Globus pallidus (tissue), 1 donor: ENCODE measurements at regions not wholly inside any gene's neighbourhood (a gene's known extent, or its start where the extent isn't known, plus 50 kb on each side); places are given as distances from the start of the nearest gene placed in this dataset.
"Not testable (repeated sequence)": the region's sequence is repeated elsewhere in the genome, so short reads cannot be mapped to it uniquely, and the experiment has no call there.

Source experiments
- DNase-seq: peaks from one replicate; pipeline ENCODE4 v3.0.0-alpha.2; 2015; ENCODE audit warnings: low spot score

DNA sequence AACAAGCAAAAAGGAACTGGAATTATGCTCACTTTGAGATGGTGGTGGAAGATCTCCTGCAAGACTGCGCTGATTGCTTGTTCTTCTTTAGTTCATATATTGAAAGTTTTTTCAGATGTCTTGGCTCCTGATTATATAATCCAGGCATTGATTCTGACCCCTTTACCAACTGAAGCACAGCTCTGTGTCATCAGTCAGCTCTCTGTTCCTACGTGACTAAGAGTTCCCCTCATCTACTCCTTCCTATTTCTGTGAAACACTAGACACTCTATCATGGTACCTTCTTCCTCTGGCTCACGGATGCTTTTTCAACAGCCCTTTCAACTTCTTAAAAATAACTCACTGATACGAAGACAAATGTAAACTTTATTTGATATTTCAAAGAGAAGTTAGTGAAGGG is 788.6 kb downstream of the SOCS6 start:
- no peak for DNase-seq

DNA sequence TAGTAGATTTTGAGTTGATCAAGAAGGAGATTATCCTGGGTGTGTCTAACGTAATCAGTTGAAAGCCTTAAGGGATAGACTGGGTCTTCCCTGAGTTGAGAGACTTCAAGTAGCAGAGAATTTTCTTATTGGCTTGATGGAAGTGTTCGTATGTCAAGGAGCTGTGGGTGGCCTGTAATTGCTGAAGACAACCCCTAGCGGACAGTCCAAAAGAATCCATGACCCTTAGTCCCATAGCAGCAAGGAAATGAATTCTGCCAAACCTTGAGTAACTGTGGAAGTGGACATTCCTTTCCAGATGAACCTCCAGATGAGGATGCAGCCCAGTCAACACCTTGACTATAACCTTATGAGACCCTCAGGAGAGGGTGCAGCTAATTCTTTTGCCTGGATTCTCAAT is 786.3 kb downstream of the SOCS6 start:
- no peak for DNase-seq

DNA sequence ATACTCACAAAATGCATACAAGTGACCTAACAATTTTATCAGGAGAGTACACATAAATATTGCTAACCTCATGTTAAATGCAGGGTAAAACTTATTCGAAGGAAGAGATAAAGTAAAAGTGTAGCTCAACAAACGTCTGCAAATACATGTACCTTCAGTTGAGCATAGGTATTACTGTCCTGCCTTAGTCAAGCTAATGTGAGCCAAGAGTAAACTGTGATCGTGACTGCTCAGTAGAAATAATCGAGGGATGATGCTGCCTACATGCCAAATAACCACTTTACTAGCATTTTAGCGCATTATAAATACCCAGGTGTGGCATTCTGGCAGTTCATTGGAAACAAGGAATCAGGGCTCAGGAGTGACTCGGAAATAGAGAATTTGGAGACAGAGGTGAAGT is 779.5 kb downstream of the SOCS6 start:
- DNase-seq: no peak

DNA sequence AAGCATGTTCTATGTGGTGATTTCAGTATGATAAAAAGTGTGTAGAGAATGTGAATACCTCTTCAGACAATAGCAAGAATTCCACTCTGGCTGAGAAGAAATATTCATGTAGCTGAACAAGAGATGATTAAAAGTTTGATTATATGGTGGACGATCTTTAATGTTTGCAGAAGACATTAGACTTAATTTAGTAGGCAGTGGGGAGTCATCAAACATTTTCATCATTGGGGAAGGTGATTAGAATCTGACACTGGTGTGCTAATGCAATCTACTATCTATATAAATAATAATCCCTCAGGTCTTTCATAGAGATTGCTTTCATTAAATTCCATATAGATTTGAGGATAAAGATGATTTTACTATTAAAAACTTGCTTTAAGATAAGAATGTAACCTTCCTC is 761.0 kb downstream of the SOCS6 start:
- DNase-seq: no peak

DNA sequence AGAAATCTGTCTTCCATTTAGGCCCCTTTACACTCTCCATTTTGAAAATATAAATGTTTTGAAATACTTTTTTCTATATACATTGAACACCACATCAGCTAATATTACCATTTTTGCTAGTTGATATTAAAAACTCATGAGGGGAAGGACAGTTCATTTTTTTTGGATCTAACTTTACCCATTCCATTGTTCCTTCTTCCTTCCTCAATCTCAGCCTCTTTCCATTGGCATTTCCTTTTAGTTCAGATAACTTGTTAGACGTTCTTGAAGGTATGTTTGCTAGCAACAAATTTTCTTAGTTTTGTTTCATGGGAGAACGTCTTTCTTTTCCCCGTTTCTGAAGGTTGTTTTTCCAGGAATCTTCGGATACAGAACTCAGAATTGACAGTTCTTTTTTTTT is 759.0 kb downstream of the SOCS6 start:
- no peak for DNase-seq

DNA sequence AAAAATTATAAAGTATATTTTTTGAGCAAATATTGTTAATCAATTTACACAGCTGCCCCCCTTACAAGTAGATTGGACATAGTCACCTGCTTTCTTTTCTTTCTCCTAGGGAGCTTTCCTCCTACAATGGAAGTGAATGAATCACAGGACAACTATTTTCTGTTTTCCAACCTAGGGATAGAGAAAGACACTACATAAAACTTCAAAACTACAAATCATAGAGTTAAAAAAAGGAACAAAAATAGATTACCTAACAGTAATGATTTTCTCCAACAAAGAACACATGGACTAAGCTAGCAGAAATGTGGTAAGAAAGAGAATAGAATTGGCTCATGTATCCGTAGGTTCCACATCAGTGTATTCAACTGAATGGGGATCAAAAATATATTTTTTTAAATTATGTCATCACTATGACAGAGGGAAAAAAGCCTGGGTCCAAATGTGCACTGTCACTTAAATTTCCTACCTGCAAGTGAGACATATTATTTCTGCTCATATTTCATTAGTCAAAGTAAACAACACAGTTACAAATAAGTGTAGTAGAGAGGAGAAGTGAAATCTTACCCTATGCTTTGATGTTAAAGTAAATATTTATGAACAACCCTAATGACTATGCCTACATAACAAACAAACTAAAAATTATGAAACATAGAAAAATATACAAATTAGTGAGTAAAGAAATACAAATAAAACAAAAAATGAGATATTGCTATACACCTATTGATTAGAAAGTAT is 756.7 kb downstream of the SOCS6 start:
- DNase-seq: no peak

DNA sequence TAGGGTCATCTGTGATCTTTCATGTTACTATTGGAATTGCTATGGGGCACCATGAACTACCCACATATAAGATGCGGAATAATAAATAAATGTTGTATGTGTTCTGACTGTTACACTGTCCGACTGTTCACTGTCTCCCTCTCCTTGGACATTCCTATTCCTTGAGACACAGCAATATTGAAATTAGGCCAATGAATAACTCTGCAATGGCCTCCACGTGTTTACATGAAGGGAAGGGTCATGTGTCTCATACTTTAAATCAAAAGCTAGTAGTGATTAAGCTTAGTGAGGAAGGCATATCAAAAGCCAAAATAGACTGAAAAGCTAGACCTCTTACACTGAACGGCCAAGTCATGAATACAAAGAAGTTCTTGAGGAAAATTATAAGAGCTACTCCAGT is 751.3 kb downstream of the SOCS6 start:
- DNase-seq: no peak

DNA sequence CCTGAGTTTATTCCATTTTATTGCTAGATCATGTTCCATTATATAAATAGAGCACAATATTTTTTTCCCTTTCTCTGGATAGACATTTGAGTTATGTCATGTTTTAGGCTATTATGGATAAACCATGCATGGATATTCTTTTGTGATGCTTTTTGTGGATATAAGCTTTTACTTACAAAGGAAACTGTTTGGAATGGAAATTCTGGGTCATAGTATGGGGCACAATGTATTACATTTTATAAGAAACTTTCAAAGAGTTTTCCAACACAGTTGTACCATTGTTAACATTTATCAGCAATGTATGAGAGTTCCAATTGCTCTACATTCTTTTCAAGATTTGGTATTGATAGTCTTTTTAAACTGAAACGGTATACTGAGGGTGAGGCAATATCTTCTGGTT is 749.4 kb downstream of the SOCS6 start:
- DNase-seq: no peak

DNA sequence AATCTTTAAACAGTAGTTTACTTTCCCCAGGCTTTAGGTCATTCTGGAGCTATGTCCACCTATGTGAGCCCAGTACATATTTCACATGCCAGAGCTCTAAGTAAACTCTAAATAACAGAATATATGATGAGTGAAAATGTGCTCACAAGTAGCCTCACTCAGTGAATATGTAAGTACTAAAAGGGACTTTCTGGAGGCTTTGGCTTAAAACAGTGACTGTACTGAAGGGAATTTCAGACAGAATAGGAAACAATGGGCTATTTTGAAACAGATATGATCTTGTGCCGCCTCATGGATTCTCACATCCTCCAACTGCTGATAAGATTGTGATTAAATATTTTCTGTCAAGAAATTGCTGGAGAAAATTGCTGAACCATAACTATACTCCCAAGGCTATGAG is 747.9 kb downstream of the SOCS6 start:
- DNase-seq: no peak

DNA sequence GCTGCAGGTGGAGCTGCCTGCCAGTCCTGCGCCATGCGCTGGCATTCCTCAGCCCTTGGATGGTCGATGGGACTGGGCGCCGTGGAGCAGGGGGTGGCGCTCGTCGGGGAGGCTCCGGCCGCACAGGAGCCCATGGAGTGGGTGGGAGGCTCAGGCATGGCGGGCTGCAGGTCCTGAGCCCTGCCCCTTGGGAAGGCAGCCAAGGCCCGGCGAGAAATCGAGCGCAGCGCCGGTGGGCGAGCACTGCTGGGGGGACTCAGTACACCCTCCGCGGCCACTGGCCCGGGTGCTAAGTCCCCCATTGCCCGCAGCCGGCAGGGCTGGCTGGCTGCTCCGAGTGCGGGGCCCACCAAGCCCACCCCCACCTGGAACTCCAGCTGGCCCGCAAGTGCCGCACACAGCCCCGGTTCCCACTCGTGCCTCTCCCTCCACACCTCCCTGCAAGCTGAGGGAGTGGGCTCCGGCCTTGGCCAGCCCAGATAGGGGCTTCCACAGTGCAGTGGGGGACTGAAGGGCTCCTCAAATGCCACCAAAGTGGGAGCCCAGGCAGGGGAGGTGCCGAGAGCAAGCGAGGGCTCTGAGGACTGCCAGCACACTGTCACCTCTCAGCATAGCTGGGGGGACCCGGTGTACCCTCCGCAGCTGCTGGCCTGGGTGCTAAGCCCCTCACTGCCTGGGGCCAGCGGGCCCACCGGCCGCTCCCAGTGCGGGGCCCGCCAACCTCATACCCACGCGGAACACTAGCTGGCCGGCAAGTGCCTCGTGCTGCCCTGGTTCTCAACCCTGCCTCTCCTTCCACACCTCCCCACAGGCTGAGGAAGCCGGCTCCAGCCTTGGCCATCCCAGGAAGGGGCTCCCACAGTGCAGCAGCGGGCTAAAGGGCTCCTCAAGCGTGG is 742.7 kb downstream of the SOCS6 start:
- DNase-seq: not testable (repeated sequence)

DNA sequence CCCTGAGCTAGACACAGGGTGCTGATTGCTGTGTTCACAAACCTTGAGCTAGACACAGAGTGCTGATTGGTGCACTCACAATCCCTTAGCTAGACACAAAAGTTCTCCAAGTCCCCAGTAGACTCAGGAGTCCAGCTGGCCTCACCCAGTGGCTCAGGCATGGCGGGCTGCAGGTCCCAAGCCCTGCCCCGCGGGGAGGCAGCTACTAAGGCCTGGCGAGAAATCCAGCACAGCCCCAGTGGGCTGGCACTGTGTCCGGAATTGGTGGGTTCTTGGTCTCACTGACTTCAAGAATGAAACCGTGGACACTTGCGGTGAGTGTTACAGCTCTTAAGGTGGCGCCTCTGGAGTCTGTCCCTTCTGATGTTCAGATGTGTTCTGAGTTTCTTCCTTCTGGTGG is 741.2 kb downstream of the SOCS6 start:
- DNase-seq: not testable (repeated sequence)

DNA sequence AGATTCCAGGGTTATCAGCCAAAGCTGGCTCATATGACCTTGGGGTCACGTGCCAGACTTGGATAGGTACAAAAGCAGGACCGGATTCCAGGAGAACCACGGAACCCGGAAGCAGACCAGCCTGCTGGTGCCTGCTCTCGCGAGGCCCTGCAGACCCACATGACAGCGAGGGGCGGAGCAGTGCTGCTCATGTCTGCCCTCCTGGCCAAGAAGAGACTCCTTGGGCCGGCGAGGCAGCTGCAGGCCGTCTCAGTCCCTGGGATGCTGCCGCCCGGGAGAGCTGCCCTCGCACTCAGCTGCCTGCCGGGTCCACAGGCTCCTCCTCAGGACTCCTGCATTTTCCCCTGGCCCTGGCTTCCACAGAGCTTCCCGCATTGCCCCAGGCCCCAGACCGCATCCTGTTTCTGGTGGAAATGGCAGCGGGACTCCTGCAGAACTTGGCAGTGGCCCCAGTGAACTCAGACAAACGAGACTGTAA is 739.5 kb downstream of the SOCS6 start:
- no peak for DNase-seq

DNA sequence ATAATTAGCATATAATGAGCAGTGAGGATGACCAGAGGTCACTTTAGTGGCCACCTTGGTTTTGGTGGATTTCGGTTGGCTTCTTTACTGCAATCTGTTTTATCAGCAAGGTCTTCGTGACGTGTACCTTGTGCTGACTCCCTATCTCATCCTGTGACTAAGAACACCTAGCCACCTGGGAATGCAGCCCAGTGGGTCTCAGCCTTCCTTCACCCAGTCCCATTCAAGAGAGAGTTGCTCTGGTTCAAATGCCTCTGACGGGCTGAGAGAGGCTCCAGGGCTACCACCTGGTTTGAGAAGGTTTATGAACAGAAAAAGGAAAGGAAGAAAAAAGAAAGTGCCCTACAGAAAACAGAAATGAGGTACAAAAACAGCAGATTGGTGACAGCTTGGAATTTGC is 738.7 kb downstream of the SOCS6 start:
- no peak for DNase-seq

DNA sequence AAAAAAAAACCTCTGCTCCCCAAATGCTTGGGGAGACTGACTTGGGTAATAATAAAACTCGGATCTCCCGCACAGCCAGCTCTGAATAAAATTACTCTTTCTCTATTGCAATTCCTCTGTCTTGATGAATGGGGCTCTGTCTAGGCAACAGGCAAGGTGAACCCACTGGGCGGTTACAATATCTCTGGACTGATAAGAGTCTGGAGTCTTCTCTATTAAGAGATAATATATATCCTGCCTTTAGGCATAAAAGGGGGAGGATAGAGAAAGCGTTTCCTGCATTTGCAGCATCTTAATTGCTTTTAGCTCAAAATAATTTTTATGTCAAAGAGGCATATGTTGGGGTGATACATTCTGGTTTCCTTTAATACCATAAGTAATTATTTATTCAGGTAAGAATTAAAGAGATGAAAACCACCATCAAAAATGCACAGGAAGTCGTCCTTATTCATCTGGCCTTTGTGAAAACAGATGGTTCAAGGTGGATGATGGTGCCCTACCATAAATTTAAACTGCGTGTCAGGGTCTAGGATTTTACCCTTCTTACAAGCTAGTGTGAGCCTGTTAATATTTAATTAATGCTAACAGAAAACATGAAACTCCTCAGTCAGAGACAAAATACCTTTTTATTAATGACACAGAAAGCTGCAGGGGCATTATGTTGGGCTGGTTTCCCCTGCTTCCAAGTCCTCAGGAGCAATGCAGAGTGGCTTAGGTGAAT is 736.8 kb downstream of the SOCS6 start:
- DNase-seq: no peak

DNA sequence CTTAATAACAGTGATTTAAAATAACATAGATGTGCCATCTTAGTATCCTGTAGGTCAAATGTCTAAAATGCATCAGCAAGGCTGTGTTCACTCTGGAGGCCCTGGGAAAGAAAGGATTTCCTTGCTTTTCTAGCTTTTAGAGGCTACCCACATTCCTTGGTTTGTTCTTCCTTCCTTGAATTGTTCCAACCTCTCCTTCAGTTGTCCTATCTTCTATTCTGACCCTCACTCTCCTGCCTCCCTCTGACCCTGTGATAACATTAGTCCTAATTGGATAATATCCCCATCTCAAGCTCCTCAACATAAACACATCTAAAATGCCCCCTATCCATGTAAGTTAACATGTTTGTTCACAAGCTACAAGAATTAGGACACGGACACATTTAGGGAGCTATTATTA is 733.5 kb downstream of the SOCS6 start:
- no peak for DNase-seq

DNA sequence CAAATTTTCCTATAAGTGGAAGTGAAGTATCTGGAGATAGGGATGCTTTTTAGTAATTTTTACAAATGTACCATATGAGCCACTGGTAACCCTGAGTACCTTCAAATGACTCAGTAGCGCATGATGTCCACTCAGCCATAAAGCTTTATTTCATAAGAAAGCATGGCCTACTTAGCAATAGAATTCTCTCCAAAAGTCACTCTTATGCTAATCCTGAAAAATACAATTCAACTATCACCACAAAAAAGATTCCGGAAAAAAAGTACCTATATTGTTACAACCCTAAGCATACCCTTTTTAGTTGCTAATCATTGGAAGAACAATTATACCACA is 732.2 kb downstream of the SOCS6 start:
- no peak for DNase-seq

DNA sequence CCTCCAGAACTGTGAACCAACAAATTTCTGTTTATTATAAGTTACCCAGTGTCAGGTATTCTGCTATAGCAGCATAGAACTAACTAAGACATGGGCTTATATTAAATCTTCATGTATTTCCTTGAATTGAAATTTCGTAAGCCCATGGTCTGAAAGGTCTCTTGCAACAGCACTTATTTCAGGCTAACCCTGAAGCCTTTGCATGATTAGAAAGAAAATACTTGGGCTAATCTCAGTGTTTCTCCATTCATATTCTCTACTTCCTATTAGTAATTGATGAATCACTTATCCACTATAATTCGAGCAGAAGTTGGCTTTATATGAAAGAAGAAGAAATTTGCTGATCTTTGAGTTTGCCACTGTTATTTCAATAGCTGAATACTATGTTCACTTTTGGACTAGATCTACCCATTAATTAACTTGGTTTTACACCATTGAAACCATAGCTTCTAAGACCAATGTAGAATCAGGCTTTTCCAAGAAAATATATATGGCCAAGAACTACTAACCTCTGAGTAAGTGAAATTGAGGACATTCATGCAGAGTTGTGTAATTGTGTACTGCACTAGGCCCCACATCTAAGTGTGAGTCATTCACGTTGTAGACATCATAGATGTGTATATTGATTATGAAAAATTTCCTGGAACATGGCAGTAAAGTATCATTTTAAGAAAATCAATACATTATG is 731.6 kb downstream of the SOCS6 start:
- no peak for DNase-seq

DNA sequence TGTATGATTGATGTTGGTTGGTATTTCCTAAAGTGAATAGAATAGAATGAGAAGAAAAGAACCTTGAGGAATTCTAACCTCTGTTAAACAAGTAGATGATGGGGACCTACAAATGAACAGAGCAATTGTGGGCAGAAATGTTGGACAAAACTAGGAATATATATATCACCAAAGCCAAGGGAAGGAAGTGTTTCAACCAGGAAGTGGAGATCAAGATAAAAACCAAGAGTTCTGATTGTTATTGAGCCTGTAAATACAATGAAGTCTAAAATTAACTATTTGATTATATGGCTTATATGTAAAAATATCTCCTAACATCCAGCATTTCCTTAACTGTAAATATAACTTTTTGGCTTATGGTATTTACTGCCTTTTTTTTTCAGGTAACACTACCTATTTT is 730.0 kb downstream of the SOCS6 start:
- DNase-seq: no peak

DNA sequence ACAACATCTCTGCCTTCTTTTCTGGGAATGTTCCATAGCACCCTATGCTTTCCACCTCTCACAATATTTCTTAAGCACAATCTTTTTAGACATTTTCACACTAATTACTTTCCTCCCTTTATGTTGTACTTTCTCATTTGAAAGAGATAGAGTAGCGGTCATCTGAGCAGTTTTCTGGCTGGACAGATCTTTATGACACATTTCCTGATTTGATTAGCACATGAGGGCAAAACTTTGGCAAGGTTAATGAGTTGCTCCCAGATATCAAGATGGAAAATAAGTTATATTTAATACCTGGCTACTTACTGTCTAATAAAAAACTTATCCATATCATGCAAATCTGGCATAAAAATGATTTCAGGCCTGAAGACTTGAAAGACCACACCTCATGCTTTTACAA is 723.9 kb downstream of the SOCS6 start:
- no peak for DNase-seq

DNA sequence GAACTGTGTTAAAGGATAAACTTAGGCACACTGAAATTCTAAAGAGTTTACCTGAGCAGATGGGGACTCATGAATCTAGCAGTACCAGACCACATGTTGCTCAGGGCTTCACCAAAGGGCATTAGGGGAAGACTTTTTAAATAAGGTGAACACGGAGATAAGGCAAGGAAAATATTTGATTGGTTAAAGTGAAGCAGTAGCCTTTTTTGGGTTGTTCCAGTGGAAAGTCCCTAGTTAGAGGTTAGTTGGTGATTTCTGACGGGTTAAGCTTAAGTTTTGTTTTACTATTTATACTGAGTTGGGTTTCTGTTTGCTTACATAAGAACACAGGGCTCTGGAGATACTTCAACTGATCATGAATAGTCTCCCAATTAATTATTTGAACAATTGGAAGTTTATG is 722.5 kb downstream of the SOCS6 start:
- no peak for DNase-seq

DNA sequence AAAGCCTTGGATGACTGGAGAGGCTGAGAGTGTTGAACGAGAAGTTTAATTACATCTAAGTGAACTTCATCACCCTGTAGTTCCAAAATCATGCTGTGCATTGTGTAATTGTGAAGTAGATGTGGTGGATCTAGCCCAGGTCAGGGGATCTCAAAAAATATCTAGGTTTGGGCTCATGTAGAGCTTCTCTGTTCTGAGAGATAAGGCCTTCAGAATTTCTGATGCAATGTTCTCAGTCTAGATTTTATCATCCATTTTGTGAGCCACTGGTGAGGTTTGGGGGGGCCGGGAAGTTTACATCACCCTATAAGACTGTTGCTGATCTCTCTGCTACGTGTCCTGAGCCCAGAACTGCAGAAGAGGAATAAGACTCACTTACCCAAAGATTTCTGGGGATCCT is 719.4 kb downstream of the SOCS6 start:
- DNase-seq: no peak

DNA sequence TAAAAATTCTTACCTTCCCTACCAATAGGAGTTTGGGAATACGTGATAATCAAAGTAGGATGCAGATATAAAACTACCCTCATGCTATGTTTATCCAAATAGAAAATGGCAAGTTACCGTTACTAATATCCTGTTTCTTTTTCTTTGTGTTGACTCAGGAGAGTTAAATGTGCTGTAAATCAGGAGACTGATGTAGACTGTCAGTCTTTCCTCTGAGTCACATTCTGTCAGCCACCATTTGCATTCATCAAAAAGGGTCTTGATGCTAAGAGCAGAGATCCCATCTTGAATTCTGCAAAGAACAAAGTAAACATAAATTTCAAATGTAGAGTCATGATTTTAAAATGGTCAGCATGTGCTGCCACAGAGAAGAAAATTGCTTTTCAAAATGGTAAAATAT is 712.8 kb downstream of the SOCS6 start:
- DNase-seq: no peak
